ENCODE measurements at regions not wholly inside any gene's neighbourhood (a gene's known extent, or its start where the extent isn't known, plus 50 kb on each side); places are given as distances from the start of the nearest gene placed in this dataset.
"Not testable (repeated sequence)": the region's sequence is repeated elsewhere in the genome, so short reads cannot be mapped to it uniquely, and the experiment has no call there.

DNA sequence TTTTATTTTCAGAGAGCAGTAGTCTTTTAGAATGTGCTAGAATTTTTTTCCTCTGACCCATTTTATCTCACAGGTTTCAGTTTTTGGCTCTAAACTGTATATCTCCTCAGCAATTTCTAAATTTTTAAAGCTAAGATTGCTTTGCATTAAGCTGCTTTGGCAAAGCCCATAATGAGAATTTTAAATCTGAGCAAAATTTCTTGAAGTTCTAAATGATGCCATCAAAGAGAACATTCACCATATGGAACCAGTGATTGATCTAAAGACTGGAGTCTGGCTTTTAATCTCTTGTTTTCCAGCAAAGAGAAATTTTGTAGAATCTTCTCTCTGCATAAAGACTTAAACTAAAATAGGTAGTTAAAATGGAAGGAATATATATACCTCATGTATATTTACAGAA lies 313.6 kb downstream of the TBC1D32 start:
- DNase-seq (ENCODE audit: low read depth), result no peak

DNA sequence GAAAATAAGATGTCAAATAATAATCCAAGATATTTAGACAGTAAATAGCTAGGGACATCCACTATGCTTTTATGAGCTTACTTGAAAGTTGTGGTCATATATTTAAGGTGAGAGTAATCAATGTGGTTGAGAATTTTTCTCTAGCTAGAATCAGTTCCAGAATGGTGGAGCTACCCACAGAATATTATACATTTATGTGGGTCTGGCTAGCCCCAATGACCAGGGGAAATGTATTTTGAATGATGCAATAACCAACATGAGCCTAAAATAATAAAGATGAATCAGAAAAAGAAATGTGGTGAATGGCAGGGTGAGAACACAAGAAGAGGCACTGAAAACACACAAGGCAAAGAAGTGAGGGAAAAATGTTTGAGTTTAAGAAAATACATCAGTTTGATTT lies 325.7 kb downstream of the TBC1D32 start:
- peak; percentile 11 for DNase-seq (ENCODE audit: low read depth)

DNA sequence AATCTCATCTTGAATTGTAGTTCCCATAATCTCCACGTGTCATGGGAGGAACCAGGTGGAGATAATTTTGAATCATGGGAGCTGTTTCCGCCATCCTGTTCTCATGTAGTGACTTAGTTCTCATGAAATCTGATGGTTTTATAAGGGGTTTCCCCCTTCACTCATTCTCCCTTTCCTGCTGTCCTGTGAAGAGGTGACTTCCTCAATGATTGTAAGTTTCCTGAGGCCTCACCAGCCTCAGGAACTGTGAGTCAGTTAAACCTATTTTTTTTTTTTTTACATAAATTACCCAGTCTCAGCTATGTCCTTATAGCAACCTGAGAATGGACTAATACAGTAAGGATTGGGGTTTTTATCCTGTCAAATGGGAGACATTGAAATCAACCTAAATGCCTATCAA lies 328.3 kb downstream of the TBC1D32 start:
- DNase-seq (ENCODE audit: low read depth), result no peak

DNA sequence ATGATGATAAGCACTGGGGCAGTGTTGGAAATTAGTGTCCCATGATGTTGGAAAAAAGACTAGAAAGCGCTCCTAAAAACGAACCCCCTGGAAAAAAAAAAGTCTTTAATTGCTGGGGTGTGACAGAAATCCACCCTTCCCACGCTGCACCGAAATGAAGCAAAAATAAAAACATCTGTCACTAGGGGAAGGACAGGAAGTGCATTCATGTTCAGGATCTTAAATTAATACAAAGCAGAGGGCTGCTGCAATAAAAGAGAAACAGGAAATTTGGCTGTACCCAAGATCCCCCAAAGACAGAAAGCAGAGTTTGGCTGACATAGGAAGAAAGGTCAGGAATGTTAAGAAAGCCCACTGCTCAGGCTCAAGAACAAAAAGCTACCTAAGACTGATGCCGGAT lies 333.9 kb downstream of the TBC1D32 start:
- DNase-seq (ENCODE audit: low read depth), result no peak

- no peak for DNase-seq (ENCODE audit: low read depth)
Measured at GRCh38 chr6:120996340-120996739, 337.9 kb downstream of the TBC1D32 start.

DNA sequence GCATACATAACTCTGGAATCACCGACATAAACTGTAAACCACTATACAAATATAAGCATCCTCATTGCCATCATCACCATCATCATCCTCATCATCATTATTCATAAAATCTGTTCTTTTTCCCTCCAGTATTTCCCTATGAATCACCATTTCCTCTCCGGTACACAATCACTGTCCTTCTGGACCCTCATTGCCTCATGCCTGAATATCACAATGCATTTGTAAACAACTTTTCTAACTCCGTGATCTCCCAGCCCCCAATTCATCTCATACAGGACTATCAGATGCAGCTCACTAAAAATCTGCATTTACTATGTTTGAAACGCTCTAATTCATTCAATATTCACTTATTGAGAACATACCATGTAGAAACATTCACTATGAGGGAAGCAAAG lies 339.7 kb downstream of the TBC1D32 start:
- DNase-seq (ENCODE audit: low read depth), result no peak

- DNase-seq (ENCODE audit: low read depth), result no peak
Measured at GRCh38 chr6:120993929-120994572, 340.2 kb downstream of the TBC1D32 start.

DNA sequence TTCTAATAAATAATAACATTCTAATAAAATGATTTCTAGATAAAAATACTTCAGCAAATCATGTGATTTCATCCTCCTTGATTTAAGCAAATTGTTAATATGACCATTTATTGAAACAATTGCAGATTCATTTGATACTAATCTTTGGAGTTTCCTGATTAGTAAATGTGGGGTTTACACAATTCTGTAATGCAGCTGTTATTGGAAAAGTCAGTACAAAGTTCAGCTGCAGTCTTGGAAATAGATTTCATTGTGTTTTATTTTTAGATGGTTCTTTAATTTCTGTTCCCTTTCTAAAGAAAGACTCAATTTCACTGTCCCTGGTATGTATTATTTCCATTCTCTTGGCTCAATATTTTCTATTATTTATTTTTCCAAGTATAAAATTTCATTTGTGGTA lies 342.0 kb downstream of the TBC1D32 start:
- no peak for DNase-seq (ENCODE audit: low read depth)

DNA sequence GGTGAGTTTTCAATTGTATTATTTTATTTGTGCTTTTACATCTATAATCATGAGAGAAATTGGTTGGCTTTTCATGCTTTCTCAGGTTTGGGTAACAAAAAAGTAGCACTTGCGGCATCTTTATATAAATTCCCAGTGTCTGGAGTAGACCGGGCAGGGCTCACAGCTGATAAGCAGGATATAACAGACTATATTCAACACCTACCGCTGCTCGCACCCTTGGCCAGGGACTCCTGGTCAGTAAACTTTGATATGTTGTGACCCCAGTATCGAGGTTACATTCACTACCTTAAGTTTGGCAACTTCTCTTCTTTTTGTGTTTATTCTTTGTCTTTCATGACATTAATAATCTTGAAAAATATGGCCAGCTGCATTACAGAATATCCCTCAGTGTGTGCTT lies 343.4 kb downstream of the TBC1D32 start:
- DNase-seq (ENCODE audit: low read depth), result no peak

DNA sequence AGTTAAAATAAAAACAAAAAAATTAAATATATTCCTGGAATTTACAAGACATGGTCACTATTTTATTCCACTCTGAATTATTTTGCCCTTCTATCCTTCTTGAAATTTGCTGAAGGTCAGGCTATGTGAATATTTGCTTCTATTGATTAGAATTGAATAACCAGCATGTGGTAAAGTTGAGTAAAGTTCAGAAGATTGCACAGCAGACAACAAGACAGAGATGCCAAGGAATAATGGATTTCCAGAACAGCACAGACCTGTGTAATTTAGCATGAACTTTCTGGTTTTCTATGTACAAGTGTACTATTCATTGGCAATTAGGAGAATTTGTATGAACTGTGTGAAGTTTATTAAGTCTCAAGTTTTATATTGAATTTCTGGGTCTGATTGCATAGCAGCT lies 352.4 kb downstream of the TBC1D32 start:
- DNase-seq (ENCODE audit: low read depth), result no peak

DNA sequence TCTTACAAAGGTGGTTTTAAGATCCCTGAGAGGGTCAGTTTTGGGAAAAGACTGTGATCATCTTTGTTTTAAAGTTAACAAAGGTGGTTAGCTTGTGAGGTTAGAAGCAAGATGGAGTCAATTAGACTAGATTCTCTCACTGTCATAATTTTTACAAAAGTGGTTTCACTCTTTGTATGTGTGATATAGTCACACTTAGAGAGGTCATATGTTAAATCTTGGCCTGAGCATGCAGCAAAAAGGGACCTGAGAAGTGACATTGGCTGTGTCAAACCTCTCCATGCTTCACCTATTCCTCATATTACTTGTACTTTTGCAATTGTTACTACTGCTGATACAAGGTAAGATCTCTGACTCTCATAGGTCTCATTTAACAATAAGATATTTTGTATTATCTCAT lies 368.0 kb downstream of the TBC1D32 start:
- no peak for DNase-seq (ENCODE audit: low read depth)

DNA sequence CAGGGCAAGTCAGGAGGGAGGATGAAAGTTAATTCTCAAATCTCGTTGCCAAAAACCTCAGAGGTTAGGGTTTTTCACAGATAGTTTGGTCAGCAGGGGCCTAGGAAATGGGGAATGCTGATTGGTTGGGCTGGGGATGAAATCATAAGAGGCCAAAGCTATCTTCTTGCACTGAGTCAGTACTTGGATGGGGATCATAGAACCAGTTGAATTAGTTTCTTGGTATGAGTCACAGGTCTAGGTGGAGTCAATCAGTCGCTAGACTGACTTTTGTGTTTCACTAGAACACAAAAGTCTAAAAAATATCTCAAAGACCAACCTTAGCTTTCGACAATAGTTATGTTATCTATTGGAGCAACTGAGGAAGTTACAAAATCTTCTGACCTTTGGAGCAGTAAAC lies 368.5 kb downstream of the TBC1D32 start:
- DNase-seq (ENCODE audit: low read depth), result no peak

DNA sequence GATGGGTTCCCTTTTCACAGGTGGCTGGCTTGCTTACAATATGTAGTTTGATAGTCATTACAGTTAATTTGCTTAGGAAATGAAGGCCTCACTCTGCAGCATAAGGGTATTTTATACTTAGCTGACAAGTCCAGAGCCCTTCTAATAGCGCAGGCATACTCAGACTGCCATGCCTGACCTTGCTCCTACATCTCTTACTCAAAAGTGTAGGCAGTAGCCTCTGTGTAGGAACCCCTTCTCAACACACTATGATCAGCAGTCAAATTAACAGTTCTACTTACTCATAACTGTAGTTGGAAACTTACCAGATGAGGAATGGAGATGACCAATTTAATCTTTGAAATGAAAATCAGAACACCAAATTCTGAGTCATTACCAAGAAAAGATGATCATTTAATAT lies 373.5 kb downstream of the TBC1D32 start:
- DNase-seq (ENCODE audit: low read depth), result no peak

DNA sequence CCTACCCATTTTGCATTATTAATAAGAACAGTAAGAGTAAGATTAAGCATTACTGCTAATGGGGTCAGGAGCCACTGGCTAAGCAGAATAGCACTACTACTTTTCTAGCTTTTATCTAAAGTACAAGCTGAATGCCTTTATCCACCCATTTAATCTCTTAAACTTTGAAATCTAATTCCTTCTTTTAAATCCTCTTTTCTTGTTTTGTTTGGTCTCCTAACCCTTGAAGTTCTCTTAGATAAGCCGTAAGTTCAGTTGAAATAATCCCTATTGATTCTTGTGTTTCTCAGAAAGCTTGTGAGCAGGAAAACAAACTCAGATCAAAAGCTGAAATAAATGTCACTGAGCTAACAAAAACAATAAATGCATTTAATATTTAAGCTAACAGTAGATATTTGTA lies 380.2 kb downstream of the TBC1D32 start:
- no peak for DNase-seq (ENCODE audit: low read depth)

DNA sequence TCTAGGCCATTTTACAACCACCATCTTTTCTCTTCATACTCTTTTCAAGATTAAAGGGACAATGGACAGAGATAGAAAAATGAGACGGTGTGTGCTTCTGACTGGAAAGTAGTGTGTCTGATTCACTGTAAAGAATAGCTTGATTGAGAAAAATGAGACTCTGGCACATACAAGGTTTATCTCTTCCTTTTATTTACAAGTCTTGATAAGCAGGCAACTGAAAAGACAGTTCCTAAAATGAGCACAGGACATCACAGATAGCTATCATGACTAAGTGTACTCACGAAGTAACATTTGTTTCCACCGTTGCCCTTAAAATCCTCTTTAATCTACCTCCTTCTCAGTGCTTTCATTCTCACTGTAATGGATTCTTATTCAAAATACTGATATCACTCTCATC lies 383.0 kb downstream of the TBC1D32 start:
- no peak for DNase-seq (ENCODE audit: low read depth)

DNA sequence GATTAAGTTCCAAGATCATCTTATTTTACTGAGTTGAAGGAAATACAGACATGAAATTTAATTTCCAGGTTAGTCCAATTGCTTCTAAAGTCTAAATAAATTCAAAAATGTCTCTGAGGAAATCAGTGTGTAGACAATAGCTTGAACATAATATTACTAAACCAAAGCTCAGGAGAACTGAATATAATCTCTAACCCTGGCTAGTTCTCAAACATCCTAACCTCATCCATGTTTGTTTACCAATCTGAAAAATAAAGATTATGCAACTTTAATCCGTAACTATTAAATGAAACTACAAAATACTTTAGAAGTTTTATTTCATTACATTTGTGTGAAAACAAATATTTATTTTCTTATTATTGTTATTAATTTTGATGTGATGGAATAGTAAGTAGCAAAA lies 387.2 kb downstream of the TBC1D32 start:
- no peak for DNase-seq (ENCODE audit: low read depth)

- DNase-seq (ENCODE audit: low read depth), result no peak
Measured at GRCh38 chr6:120945905-120946594, 388.2 kb downstream of the TBC1D32 start.

GRCh38 chr6:120938876-120939472 lies 395.3 kb downstream of the TBC1D32 start:
- DNase-seq (ENCODE audit: low read depth), result no peak

- DNase-seq (ENCODE audit: low read depth), result no peak
Measured at GRCh38 chr6:120938164-120938875, 396.0 kb downstream of the TBC1D32 start.

DNA sequence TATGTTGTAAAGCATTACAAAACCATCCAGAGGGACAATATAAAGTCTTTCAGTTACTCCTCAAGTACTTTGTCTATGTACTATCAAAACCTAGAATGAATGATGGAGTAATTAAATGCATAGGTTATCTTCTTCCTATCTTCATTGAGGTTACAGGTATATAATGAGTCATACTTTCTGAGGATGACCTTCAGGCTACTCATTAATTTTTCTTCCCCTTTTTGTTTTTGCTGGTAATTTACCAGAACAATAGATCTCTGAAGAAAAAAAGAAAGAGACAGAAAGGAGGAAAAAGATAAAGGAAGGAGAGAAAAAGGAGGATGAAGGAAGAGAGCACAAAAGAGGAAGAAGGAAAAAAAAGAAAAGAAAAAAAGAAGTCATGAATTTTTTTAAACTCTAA lies 398.4 kb downstream of the TBC1D32 start:
- no peak for DNase-seq (ENCODE audit: low read depth)

DNA sequence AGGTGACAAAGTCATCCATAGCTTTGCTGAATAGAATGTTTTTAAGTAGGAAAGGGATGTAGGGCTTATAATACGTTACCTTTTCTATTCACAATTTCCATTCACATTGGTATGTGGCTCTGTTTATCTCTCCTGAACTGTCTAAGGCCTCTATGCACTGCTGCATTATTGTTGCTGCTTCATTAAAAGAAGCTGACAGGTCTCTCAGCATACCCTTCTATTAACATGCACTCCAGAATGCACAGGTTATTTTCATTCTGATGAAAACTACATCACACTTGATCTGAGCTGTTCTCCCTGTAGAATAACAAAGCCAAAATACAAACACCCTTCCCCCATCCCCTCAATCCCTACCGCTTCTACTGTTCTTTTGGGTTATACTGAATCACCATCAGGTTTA lies 399.3 kb downstream of the TBC1D32 start:
- DNase-seq (ENCODE audit: low read depth), result no peak

GRCh38 chr6:120931520-120932180 lies 402.6 kb downstream of the TBC1D32 start:
- not testable (repeated sequence) for DNase-seq (ENCODE audit: low read depth)

DNA sequence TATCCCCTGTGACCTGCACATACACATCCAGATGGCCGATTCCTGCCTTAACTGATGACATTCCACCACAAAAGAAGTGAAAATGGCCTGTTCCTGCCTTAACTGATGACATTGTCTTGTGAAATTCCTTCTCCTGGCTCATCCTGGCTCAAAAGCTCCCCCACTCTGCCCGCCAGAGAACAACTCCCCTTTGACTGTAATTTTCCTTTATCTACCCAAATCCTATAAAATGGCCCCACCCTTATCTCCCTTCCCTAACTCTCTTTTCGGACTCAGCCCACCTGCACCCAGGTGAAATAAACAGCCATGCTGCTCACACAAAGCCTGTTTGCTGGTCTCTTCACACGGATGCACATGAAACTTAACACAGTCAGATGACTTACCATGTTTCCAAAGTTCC lies 403.8 kb downstream of the TBC1D32 start:
- DNase-seq (ENCODE audit: low read depth), result not testable (repeated sequence)

Measured in non-pigmented ciliary epithelial cell (primary cell).